ENCODE measurements at regions not wholly inside any gene's neighbourhood (a gene's known extent, or its start where the extent isn't known, plus 50 kb on each side); places are given as distances from the start of the nearest gene placed in this dataset.

- TF ChIP-seq CTCF (IDR thresholded peaks at IDR 0.05; ENCODE audit: low read length) (no peak), EZH2 (optimal IDR thresholded peaks at IDR 0.05; ENCODE audit: low read depth, low read length) (no peak), EZH2phosphoT487 (IDR thresholded peaks at IDR 0.05; ENCODE audit: low read length) (no peak)
Measured at GRCh38 chr12:92549516-92549915, 153.3 kb upstream of the PLEKHG7 start.
